ENCODE measurements at regions not wholly inside any gene's neighbourhood (a gene's known extent, or its start where the extent isn't known, plus 50 kb on each side); places are given as distances from the start of the nearest gene placed in this dataset.

DNA sequence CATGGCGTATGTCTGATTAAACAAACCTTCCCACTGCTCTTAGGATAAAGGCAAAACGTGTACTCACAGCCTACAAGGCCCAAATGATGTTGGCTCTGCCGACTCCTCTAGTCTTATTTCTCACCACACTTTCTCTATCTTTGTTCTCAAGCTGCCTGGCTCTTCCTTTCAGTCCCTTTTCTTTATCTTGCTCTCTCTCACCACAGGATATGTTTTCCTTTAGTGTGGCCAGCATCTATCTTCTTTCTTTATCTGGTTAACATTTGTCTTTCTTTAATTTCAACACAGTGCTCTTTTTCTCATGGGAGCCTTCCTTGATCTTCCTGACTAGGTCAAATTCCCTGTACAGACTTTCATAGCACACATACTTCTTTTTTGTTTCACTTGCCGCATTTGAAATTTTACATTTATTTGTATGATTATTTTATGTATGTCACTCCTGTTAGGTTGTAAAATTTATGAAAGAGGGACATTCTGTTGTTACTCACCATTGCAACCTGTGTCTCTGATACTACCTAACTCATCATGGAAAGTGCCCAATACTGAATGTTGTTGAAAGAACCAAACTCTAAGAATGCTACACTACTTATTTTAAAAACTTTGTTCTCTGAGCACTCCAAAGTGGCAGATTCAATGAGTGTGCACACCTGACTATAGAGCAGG lies 328.9 kb upstream of the CBLB start:
- H2AFZ ChIP-seq (ENCODE audit: low read depth, low read length) = peak overlapping the region; percentile 29; the same call in 1 of the 2 replicates
- peak; percentile 31 for DNase-seq
- no peak overlapping the region for H3K27ac ChIP-seq (ENCODE audit: low read length)
- H4K20me1 ChIP-seq (ENCODE audit: insufficient read depth, low read length) = no peaks in the 10 kb centered on the region
- H3K4me3 ChIP-seq (ENCODE audit: low read depth in 1 of 2, low read length in 2 of 2) = no peak overlapping the region
- no peak for TF ChIP-seq EZH2 (IDR thresholded peaks at IDR 0.05; ENCODE audit: borderline replicate concordance, low read depth, low read length, severe bottlenecking)
- TF ChIP-seq, protein P1, sequence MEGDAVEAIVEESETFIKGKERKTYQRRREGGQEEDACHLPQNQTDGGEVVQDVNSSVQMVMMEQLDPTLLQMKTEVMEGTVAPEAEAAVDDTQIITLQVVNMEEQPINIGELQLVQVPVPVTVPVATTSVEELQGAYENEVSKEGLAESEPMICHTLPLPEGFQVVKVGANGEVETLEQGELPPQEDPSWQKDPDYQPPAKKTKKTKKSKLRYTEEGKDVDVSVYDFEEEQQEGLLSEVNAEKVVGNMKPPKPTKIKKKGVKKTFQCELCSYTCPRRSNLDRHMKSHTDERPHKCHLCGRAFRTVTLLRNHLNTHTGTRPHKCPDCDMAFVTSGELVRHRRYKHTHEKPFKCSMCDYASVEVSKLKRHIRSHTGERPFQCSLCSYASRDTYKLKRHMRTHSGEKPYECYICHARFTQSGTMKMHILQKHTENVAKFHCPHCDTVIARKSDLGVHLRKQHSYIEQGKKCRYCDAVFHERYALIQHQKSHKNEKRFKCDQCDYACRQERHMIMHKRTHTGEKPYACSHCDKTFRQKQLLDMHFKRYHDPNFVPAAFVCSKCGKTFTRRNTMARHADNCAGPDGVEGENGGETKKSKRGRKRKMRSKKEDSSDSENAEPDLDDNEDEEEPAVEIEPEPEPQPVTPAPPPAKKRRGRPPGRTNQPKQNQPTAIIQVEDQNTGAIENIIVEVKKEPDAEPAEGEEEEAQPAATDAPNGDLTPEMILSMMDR (IDR thresholded peaks at IDR 0.05; ENCODE audit: borderline replicate concordance, extremely low read depth, low read length, poor library complexity, severe bottlenecking) = no peak
- peak; percentile 94 for ATAC-seq (ENCODE audit: insufficient read depth, low read depth)
- H3K9me3 ChIP-seq (ENCODE audit: insufficient read depth, low read length, severe bottlenecking) = no peaks in the 10 kb centered on the region
- H3K9ac ChIP-seq (ENCODE audit: low read depth, low read length) = no peak overlapping the region
- peak overlapping the region; percentile 11; the same call in 1 of the 2 replicates for H3K4me2 ChIP-seq (ENCODE audit: insufficient read depth, low read length)
- H3K4me1 ChIP-seq (ENCODE audit: insufficient read depth, low read length) = peaks cover 14% of the 10 kb centered on the region
- no peaks in the 10 kb centered on the region for H3K79me2 ChIP-seq (ENCODE audit: insufficient read depth, low read length)
- no peaks in the 10 kb centered on the region for H3K27me3 ChIP-seq (ENCODE audit: insufficient read depth, low read length, poor library complexity)
- no peaks in the 10 kb centered on the region for H3K36me3 ChIP-seq (ENCODE audit: insufficient read depth, low read length)

DNA sequence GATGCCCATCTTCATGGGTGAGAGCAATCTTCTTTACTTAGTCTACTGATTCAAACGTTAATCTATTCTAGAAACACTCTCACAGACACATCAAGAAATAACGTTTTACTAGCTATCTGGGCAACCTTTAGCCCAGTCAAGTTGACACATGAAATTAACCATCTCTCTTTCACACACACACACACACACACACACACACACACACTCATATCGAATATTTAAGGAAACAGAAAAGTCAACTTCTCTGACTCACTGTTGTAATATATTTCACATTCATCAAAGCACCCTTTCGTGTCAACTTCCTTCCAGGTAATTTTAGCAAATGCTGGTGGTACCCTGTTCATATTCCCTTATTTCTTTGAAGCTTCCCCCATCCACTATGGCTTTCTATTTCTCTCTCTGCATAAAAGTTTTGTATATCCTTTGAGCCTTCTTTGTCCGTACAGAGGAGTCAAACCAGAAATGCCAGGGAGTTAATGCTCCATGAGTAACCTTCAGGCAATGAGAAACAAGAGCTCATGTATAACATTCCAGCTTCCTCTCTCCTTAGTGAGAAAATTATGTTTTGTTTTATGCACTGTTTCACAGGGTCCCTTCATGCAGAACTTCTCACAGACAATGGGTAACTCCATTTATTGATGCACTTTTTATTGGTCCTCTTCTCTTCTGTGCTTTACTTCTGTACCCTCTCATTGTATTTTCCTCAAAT lies 335.5 kb upstream of the CBLB start:
- Histone ChIP-seq H3K79me2 (ENCODE audit: insufficient read depth, low read length) (no peaks in the 10 kb centered on the region), H2AFZ (ENCODE audit: low read depth, low read length) (no peak overlapping the region)
- TF ChIP-seq, protein P1 (IDR thresholded peaks at IDR 0.05; ENCODE audit: borderline replicate concordance, extremely low read depth, low read length, poor library complexity, severe bottlenecking) = no peak
- no peak for TF ChIP-seq EZH2 (IDR thresholded peaks at IDR 0.05; ENCODE audit: borderline replicate concordance, low read depth, low read length, severe bottlenecking)

DNA sequence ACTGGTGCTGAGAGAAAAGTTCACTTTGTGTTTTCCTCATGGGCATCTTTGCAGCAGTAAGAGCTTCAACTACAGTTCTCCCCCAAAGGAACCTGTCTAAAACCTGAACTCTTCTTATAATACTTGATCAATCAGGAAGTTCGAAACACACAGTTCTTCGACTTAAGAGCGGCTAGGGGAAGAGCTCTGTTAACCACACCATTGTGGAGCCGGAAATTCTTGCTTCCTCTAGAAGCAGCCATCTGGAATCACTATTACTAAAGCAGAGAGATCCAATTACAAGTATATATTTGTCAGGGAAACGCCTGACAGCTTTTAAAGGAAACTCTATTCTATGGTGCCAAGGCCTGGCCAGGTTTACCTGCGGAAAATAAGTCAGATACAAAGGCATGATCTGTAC lies 337.3 kb upstream of the CBLB start:
- Histone ChIP-seq H3K27me3 (ENCODE audit: insufficient read depth, low read length, poor library complexity) (no peaks in the 10 kb centered on the region), H3K36me3 (ENCODE audit: insufficient read depth, low read length) (no peaks in the 10 kb centered on the region), H2AFZ (ENCODE audit: low read depth, low read length) (peak overlapping the region; percentile 65), H3K27ac (ENCODE audit: low read length) (peak overlapping the region; percentile 79), H3K4me2 (ENCODE audit: insufficient read depth, low read length) (peak overlapping the region; percentile 44), H3K4me1 (ENCODE audit: insufficient read depth, low read length) (peaks cover 19% of the 10 kb centered on the region), H3K4me3 (ENCODE audit: low read depth in 1 of 2, low read length in 2 of 2) (no peak overlapping the region), H3K9me3 (ENCODE audit: insufficient read depth, low read length, severe bottlenecking) (no peaks in the 10 kb centered on the region), H3K79me2 (ENCODE audit: insufficient read depth, low read length) (no peaks in the 10 kb centered on the region), H3K9ac (ENCODE audit: low read depth, low read length) (0 out of 2 replicates have a peak overlapping the region, but pooled peaks have one; percentile 13), H4K20me1 (ENCODE audit: insufficient read depth, low read length) (no peaks in the 10 kb centered on the region)
- DNase-seq (peak; percentile 39), ATAC-seq (ENCODE audit: insufficient read depth, low read depth) (peak; percentile 93)
- no peak for TF ChIP-seq EZH2 (IDR thresholded peaks at IDR 0.05; ENCODE audit: borderline replicate concordance, low read depth, low read length, severe bottlenecking)
- TF ChIP-seq, protein P1 (IDR thresholded peaks at IDR 0.05; ENCODE audit: borderline replicate concordance, extremely low read depth, low read length, poor library complexity, severe bottlenecking) = no peak

More for the DNA sequence above, 335.5 kb upstream of the CBLB start:
- Histone ChIP-seq H3K4me3 (ENCODE audit: low read depth in 1 of 2, low read length in 2 of 2) (no peak overlapping the region), H3K4me1 (ENCODE audit: insufficient read depth, low read length) (peaks cover 19% of the 10 kb centered on the region), H3K27ac (ENCODE audit: low read length) (no peak overlapping the region), H3K36me3 (ENCODE audit: insufficient read depth, low read length) (no peaks in the 10 kb centered on the region), H3K9ac (ENCODE audit: low read depth, low read length) (no peak overlapping the region), H3K27me3 (ENCODE audit: insufficient read depth, low read length, poor library complexity) (no peaks in the 10 kb centered on the region), H4K20me1 (ENCODE audit: insufficient read depth, low read length) (no peaks in the 10 kb centered on the region), H3K9me3 (ENCODE audit: insufficient read depth, low read length, severe bottlenecking) (no peaks in the 10 kb centered on the region), H3K4me2 (ENCODE audit: insufficient read depth, low read length) (no peak overlapping the region)
- ATAC-seq (ENCODE audit: insufficient read depth, low read depth) (no peak), DNase-seq (no peak)
